Fibroblast of lung (primary cell): ENCODE measurements at regions not wholly inside any gene's neighbourhood (a gene's known extent, or its start where the extent isn't known, plus 50 kb on each side); places are given as distances from the start of the nearest gene placed in this dataset.

Experiments used
- DNase-seq, 2 donors: peaks; one replicate each; pipeline versions ENCODE4 v3.0.0 to v3.0.0-alpha.2; 2010; ENCODE audit warnings: low read depth in 2 of 2
- H2AFZ ChIP-seq: 2 replicates; pipeline ENCODE4 v1.5.1; 2012; ENCODE audit warnings: low read length, control low read depth, inconsistent platforms
- H3K27ac ChIP-seq: 2 replicates; pipeline ENCODE4 v1.5.1; 2011; ENCODE audit warnings: low read length, control low read depth; ENCODE audit not compliant: insufficient read depth
- H3K27me3 ChIP-seq: 2 replicates; pipeline ENCODE4 v1.5.1; 2011; ENCODE audit warnings: mild to moderate bottlenecking, low read length; ENCODE audit not compliant: control insufficient read depth, insufficient read depth
- H3K36me3 ChIP-seq: 2 replicates; pipeline ENCODE4 v1.5.1; 2011; ENCODE audit warnings: low read length; ENCODE audit not compliant: control insufficient read depth, insufficient read depth
- H3K4me1 ChIP-seq: 2 replicates; pipeline ENCODE4 v1.5.1; 2011; ENCODE audit warnings: low read length; ENCODE audit not compliant: control insufficient read depth, insufficient read depth; ENCODE audit errors: extremely low read depth
- H3K4me2 ChIP-seq: 2 replicates; pipeline ENCODE4 v1.5.1; 2011; ENCODE audit warnings: low read length, control low read depth; ENCODE audit not compliant: insufficient read depth; ENCODE audit errors: extremely low read depth
- H3K4me3 ChIP-seq, 4 experiments: fragments of 200-600 bp in 1 of 4; sonication (generic) in 1 of 4; replicated peaks in 1 of 4; 2 replicates each; pipeline ENCODE4 v1.5.1; 2011 to 2016; ENCODE audit warnings: low read length in 4 of 4, low read depth in 3 of 4, mild to moderate bottlenecking in 3 of 4, control low read depth in 2 of 4, inconsistent platforms in 1 of 4, mixed read lengths in 1 of 4; ENCODE audit not compliant: insufficient read depth in 1 of 4; ENCODE audit errors: control extremely low read depth in 1 of 4
- H3K79me2 ChIP-seq: 2 replicates; pipeline ENCODE4 v1.5.1; 2012; ENCODE audit warnings: mild to moderate bottlenecking, low read length, inconsistent platforms; ENCODE audit not compliant: control insufficient read depth, insufficient read depth
- H3K9ac ChIP-seq: 2 replicates; pipeline ENCODE4 v1.5.1; 2011; ENCODE audit warnings: mild to moderate bottlenecking, low read length, control low read depth; ENCODE audit not compliant: insufficient read depth
- H3K9me3 ChIP-seq: 2 replicates; pipeline ENCODE4 v1.5.1; 2012; ENCODE audit warnings: low read depth, low read length; ENCODE audit not compliant: control insufficient read depth, insufficient read depth
- H4K20me1 ChIP-seq: 2 replicates; pipeline ENCODE4 v1.5.1; 2011; ENCODE audit warnings: low read length; ENCODE audit not compliant: control insufficient read depth, insufficient read depth; ENCODE audit errors: extremely low read depth
- CTCF ChIP-seq, 2 donors: IDR thresholded peaks in 1 of 2; conservative IDR thresholded peaks in 1 of 2; 1 replicate in 1 of 2; 2 replicates in 1 of 2; pipeline ENCODE4 v1.5.1; 2011 to 2012; ENCODE audit warnings: low read length in 2 of 2, control low read depth in 1 of 2, inconsistent platforms in 1 of 2, low read depth in 1 of 2, mild to moderate bottlenecking in 1 of 2
- EZH2 ChIP-seq: IDR thresholded peaks from 2 replicates; pipeline ENCODE4 v1.5.1; 2012; ENCODE audit warnings: low read length, control low read depth, mild to moderate bottlenecking; ENCODE audit errors: missing control alignments

- H3K4me1 ChIP-seq: no peaks in the 10 kb centered on the region
- no peak overlapping the region for H3K27ac ChIP-seq
Observed at GRCh38 chr20:39516964-39517363, 554.8 kb downstream of the DHX35 start.

GRCh38 chr20:39504710-39505094 lies 542.6 kb downstream of the DHX35 start:
- Histone ChIP-seq H3K36me3 (no peaks in the 10 kb centered on the region), H4K20me1 (no peaks in the 10 kb centered on the region), H3K9ac (no peak overlapping the region), H3K4me3 (no peak overlapping the region), H3K9me3 (no peaks in the 10 kb centered on the region), H3K27me3 (no peaks in the 10 kb centered on the region), H3K4me2 (no peak overlapping the region), H3K4me1 (no peaks in the 10 kb centered on the region), H2AFZ (no peak overlapping the region), H3K79me2 (no peaks in the 10 kb centered on the region), H3K27ac (no peak overlapping the region)
- no peak for DNase-seq
- TF ChIP-seq EZH2 (no peak), CTCF (conservative IDR thresholded peaks at IDR 0.05 in 1 of 2, IDR thresholded peaks at IDR 0.05 in 1 of 2; ENCODE audit: low read depth in 1 of 2, low read length in 2 of 2) (no peak)

More at GRCh38 chr20:39516964-39517363, 554.8 kb downstream of the DHX35 start:
- no peak for DNase-seq
- TF ChIP-seq EZH2 (no peak), CTCF (conservative IDR thresholded peaks at IDR 0.05 in 1 of 2, IDR thresholded peaks at IDR 0.05 in 1 of 2; ENCODE audit: low read depth in 1 of 2, low read length in 2 of 2) (no peak)
- Histone ChIP-seq H3K36me3 (no peaks in the 10 kb centered on the region), H3K79me2 (no peaks in the 10 kb centered on the region), H2AFZ (no peak overlapping the region), H3K9me3 (no peaks in the 10 kb centered on the region), H3K4me2 (no peak overlapping the region), H3K9ac (no peak overlapping the region), H3K4me3 (no peak overlapping the region), H4K20me1 (no peaks in the 10 kb centered on the region), H3K27me3 (no peaks in the 10 kb centered on the region)

- Histone ChIP-seq H3K27me3 (no peaks in the 10 kb centered on the region), H3K79me2 (no peaks in the 10 kb centered on the region), H3K27ac (no peak overlapping the region), H3K4me3 (no peak overlapping the region), H3K4me2 (no peak overlapping the region), H4K20me1 (no peaks in the 10 kb centered on the region), H3K9me3 (no peaks in the 10 kb centered on the region), H3K36me3 (no peaks in the 10 kb centered on the region), H2AFZ (no peak overlapping the region), H3K9ac (no peak overlapping the region), H3K4me1 (no peaks in the 10 kb centered on the region)
- no peak for DNase-seq
- TF ChIP-seq CTCF (conservative IDR thresholded peaks at IDR 0.05 in 1 of 2, IDR thresholded peaks at IDR 0.05 in 1 of 2; ENCODE audit: low read depth in 1 of 2, low read length in 2 of 2) (no peak), EZH2 (no peak)
Observed at GRCh38 chr20:39503902-39504709, 542.0 kb downstream of the DHX35 start.
